Ishikawa (cell line): ENCODE measurements at regions not wholly inside any gene's neighbourhood (a gene's known extent, or its start where the extent isn't known, plus 50 kb on each side); places are given as distances from the start of the nearest gene placed in this dataset.

Experiments
- CEBPB ChIP-seq: IDR thresholded peaks from 2 replicates; pipeline ENCODE4 v1.6.1; 2012
- CREB1 ChIP-seq: IDR thresholded peaks from 2 replicates; pipeline ENCODE4 v1.6.1; 2012; ENCODE audit warnings: low read depth
- EGR1 ChIP-seq: IDR thresholded peaks from 2 replicates; pipeline ENCODE4 v1.6.1; 2012
- EP300 ChIP-seq: IDR thresholded peaks from 2 replicates; pipeline ENCODE4 v1.6.1; 2012; ENCODE audit warnings: borderline replicate concordance
- FOXM1 ChIP-seq: IDR thresholded peaks from 2 replicates; pipeline ENCODE4 v1.6.1; 2012; ENCODE audit warnings: low read depth, borderline replicate concordance
- NFIC ChIP-seq: IDR thresholded peaks from 2 replicates; pipeline ENCODE4 v1.6.1; 2012
- RAD21 ChIP-seq: IDR thresholded peaks from 2 replicates; pipeline ENCODE4 v1.6.1; 2012; ENCODE audit warnings: low read depth
- TAF1 ChIP-seq: IDR thresholded peaks from 2 replicates; pipeline ENCODE4 v1.6.1; 2012; ENCODE audit warnings: low read depth, mild to moderate bottlenecking
- TCF12 ChIP-seq: IDR thresholded peaks from 2 replicates; pipeline ENCODE4 v1.6.1; 2012; ENCODE audit warnings: low read depth
- TEAD4 ChIP-seq: IDR thresholded peaks from 2 replicates; pipeline ENCODE4 v1.6.1; 2012
- YY1 ChIP-seq: IDR thresholded peaks from 2 replicates; pipeline ENCODE4 v1.6.1; 2012; ENCODE audit warnings: low read depth
- ZBTB7A ChIP-seq: IDR thresholded peaks from 2 replicates; pipeline ENCODE4 v1.6.1; 2012; ENCODE audit warnings: low read depth
- TF ChIP-seq, protein P1 (sequence below): IDR thresholded peaks from 2 replicates; pipeline ENCODE4 v1.6.1; 2012
- TF ChIP-seq, protein P2 (sequence below): IDR thresholded peaks from 2 replicates; pipeline ENCODE4 v1.6.1; 2012; ENCODE audit warnings: low read depth, mild to moderate bottlenecking
- TF ChIP-seq, protein P3 (sequence below): IDR thresholded peaks from 2 replicates; pipeline ENCODE4 v1.6.1; 2012

DNA sequence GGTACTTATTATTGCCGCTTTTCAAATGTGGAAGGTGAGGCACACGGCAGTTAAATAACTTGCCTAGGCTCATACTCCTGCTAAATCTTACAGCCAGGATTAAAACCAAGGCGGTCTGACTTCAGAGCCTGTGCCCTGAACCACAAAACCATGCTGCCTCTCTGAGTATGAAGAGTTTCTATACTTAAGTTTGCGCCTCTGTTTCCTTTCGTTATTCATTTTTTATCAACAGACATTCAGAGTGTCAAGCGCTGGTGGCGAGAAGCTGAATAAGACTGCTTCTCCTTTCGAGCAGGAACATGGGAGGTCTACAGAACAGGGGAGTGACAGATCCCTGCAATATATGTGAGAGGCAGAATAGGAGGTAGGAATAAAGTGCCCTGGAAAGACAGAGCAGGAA lies 96.0 kb upstream of the DUSP10 start:
- TF ChIP-seq, protein P1, sequence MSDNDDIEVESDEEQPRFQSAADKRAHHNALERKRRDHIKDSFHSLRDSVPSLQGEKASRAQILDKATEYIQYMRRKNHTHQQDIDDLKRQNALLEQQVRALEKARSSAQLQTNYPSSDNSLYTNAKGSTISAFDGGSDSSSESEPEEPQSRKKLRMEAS: no peak
- TF ChIP-seq FOXM1 (no peak), TEAD4 (no peak), RAD21 (no peak), TCF12 (no peak), TAF1 (no peak), EP300 (no peak), ZBTB7A (no peak), NFIC (no peak), CEBPB (no peak), CREB1 (no peak), EGR1 (no peak)
- TF ChIP-seq, protein P2, sequence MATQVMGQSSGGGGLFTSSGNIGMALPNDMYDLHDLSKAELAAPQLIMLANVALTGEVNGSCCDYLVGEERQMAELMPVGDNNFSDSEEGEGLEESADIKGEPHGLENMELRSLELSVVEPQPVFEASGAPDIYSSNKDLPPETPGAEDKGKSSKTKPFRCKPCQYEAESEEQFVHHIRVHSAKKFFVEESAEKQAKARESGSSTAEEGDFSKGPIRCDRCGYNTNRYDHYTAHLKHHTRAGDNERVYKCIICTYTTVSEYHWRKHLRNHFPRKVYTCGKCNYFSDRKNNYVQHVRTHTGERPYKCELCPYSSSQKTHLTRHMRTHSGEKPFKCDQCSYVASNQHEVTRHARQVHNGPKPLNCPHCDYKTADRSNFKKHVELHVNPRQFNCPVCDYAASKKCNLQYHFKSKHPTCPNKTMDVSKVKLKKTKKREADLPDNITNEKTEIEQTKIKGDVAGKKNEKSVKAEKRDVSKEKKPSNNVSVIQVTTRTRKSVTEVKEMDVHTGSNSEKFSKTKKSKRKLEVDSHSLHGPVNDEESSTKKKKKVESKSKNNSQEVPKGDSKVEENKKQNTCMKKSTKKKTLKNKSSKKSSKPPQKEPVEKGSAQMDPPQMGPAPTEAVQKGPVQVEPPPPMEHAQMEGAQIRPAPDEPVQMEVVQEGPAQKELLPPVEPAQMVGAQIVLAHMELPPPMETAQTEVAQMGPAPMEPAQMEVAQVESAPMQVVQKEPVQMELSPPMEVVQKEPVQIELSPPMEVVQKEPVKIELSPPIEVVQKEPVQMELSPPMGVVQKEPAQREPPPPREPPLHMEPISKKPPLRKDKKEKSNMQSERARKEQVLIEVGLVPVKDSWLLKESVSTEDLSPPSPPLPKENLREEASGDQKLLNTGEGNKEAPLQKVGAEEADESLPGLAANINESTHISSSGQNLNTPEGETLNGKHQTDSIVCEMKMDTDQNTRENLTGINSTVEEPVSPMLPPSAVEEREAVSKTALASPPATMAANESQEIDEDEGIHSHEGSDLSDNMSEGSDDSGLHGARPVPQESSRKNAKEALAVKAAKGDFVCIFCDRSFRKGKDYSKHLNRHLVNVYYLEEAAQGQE: no peak
- TF ChIP-seq, protein P3, sequence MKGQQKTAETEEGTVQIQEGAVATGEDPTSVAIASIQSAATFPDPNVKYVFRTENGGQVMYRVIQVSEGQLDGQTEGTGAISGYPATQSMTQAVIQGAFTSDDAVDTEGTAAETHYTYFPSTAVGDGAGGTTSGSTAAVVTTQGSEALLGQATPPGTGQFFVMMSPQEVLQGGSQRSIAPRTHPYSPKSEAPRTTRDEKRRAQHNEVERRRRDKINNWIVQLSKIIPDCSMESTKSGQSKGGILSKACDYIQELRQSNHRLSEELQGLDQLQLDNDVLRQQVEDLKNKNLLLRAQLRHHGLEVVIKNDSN: no peak

DNA sequence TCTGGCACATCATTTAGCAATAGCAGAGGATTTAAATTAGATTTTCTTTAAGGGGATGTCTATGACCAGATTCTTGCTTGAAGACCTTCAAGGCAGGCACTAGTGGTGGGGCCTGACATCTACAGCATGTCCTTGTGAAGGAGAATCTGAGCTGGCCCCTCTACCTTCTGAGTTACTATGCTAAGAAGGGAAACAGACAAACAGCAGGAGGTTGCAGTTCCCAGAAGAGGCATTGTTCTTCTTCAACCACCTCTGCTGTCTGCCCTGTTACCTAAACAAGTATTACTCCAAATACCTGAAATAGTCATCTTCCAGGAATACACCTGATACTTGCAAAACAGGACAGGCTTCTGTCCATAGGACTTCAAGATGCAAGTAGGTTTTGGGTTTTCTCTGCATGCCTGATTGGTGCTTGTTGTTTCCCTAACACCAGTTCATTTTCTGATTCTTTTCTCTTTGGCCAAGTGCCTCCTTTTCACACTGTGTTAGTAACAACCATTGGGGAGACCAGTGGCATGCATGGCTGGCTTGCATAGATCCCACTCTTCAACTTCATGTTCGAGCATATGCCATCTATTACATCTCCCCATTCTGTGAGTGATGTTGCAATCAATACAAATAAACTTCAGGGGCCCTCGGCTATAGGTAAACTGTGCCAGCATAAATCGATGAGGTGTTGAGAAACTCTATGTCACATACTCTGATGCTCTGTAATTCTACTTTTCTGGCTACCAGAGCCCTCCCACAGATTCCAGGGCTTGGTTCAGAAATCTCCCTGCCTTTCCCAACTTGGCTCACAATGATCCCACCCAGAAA lies 93.0 kb upstream of the DUSP10 start:
- no peak for TF ChIP-seq NFIC
- TF ChIP-seq RAD21: no peak
- no peak for TF ChIP-seq CREB1
- TF ChIP-seq FOXM1: no peak
- no peak for TF ChIP-seq TCF12

DNA sequence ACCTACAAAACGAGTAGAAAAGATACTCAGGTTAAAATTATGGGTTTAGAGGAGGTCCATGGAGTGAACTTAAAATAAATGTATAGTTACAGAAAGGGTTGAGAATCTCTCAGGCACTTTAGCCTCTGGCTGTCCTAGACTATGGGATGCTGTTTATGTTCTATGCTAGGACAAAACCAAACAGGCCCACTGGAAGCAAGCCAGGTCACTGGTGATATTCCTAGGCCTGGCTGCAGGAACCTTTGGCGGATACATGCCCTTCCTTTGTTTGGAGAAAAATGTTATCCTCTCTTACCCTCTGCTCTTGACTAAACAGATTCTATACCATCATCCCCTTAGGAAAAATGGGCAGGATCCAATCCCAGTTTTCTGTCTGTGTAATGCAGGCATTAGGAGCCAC lies 90.7 kb upstream of the DUSP10 start:
- TF ChIP-seq RAD21: no peak
- TF ChIP-seq TCF12: no peak
- TF ChIP-seq, protein P1: no peak
- TF ChIP-seq NFIC: no peak
- TF ChIP-seq FOXM1: no peak
- TF ChIP-seq CEBPB: no peak
- TF ChIP-seq, protein P3: no peak
- TF ChIP-seq CREB1: no peak
- TF ChIP-seq, protein P2: no peak
- TF ChIP-seq EGR1: no peak
- no peak for TF ChIP-seq YY1
- no peak for TF ChIP-seq TAF1
- no peak for TF ChIP-seq TEAD4
- TF ChIP-seq EP300: no peak
- no peak for TF ChIP-seq ZBTB7A

DNA sequence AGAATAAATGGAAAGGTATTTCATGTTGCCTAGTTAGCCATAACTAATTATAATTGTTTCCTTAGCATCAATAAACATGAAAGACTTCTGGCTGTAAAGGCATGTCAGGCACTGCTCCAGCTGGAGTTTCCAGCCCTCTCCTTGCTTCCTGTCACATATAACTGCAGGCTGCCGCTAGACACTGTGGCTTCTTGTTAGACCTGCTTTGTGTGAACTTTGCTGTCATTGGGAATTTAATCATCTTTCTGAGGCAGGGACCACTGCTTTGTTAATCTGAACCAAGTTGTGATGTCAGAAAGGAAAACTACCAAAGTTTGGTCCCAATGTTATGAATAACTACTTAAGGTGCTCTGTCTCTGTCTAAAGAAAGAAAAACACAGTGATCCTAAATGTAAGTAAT lies 90.3 kb upstream of the DUSP10 start:
- TF ChIP-seq NFIC: no peak
- TF ChIP-seq CREB1: no peak

DNA sequence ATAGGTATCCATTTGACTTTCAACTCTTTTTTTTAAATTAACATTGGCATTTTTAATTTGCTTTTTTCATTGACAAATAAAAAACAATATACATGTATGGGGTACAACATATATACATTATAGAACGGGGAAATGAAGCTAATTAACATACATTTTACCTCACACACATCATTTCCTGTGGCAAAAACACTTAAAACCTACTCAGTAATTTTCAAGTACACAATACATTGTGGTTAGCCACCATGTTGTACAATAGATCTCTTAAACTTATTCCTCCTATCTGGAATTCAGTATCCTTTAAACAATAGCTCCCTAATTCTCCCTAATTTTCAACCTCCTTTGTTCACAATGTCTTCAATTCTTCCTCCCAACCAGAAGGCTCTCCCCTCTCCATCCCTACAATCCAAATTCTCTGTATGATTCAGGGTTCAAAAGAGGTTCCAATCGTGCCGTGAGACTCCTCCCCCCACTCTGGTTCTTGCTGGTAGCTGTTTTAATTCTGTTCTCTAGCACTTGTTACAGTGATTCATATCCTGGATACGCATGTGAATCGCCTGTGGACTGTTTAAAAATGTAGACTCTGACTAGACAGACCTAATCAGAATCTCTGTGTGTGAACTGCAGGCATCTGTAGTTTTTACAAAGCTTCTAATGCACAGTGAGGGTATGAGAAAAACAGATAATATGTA lies 87.6 kb upstream of the DUSP10 start:
- TF ChIP-seq NFIC: no peak
- TF ChIP-seq CREB1: no peak
- TF ChIP-seq, protein P3: no peak
- TF ChIP-seq, protein P1: no peak
- TF ChIP-seq FOXM1: no peak
- TF ChIP-seq, protein P2: no peak
- no peak for TF ChIP-seq ZBTB7A
- TF ChIP-seq EP300: no peak
- TF ChIP-seq EGR1: no peak
- TF ChIP-seq YY1: no peak
- TF ChIP-seq TAF1: no peak
- no peak for TF ChIP-seq TEAD4
- TF ChIP-seq RAD21: no peak
- TF ChIP-seq TCF12: no peak
- TF ChIP-seq CEBPB: no peak
